GM19455 (cell line): ENCODE measurements at regions not wholly inside any gene's neighbourhood (a gene's known extent, or its start where the extent isn't known, plus 50 kb on each side); places are given as distances from the start of the nearest gene placed in this dataset.

ENCODE experiments used
- ATAC-seq: cut with Tn5 transposase; IDR thresholded peaks from one replicate; pipeline ENCODE4 v1.9.1; 2021; ENCODE audit not compliant: unreplicated experiment

GRCh38 chr10:78800535-78801320, 268.0 kb upstream of the ZMIZ1 start:
- no peak for ATAC-seq

DNA sequence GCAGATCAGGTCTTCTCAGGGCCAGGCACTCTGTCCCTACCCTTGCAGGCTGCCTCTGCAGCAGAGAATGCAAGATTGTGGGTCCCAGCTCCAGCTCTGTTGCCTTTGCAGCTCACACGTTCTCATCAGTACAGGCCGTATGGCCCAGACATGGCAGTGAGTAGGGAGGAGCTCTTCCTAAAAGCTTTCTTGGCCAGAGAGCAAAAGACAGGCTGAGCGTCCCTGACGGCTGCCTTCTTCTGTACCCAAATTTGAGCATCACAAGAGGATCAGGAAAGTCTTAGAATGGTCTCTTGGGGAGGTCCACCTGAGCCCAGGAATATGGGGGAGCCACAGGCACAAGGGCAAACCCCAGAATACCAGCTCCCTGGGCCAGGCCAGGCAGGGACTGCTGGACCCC, 266.3 kb upstream of the ZMIZ1 start:
- no peak for ATAC-seq

DNA sequence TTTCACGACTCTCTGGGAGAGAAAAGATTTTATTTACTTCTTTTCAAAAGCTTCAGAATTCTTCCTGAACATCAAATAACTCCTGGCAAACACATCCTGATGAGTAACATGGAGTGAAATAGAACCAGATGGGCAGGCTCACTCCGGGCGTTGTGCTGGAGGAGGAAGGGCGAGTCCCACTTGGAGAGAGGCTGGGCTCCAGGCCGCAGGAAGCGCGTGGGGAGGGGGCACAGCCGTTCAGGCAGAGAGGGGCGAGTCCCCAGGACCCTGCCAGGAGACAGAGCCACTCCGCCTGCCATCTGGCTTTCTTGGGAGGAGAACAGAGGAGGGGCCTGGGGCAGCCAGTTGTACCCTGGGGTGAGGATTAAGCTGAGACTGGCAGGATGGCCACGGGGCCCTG, 265.9 kb upstream of the ZMIZ1 start:
- ATAC-seq, result no peak

DNA sequence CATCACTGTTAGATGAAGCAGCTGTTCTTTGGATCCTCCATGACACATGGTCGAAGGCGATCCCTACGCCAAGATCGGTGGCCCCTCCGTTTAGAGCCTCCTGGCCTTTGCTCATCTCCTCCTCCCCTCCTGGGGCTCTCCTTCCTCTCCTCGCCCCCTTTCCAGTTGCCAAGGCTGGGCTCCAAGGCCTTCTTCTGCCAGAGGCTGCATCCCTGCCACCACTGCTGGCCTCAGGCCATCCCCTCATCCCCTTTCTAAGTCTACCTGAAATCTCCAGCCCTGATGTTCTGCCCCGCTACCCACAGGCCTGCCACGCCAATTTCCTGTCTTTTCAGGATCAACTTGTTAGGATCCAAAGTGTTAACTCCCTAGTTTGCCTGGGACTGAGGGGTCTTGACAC, 265.1 kb upstream of the ZMIZ1 start:
- ATAC-seq, result no peak

DNA sequence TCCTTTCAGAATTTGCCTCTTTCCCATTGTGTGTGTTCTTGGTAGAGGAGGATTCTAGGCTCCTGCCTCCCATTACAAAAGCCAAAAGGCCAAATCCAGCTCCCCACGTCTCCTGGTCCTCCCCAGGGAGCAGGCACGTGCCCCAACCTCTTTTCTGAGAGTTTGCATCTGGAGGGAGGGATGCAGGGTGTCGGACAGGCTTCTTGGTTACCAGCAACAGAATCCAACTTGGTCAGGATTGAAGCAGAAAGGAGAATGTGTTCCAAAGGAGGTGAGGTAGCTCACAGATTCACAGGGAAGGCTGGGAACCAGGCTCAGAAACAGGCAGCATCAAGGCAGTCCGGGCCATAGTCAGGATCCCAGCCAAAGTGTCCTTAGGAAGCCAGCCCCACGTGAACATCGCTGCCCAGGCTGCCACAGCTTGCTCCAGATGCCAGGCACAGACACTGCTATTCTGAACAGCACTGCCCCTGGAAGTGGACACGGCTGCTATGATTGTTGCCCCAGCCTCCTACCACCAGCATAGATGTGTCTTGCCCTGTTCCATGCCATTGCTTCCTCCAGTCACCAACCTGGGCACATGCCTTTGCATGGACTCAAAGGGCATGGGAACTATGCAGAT, 264.2 kb upstream of the ZMIZ1 start:
- ATAC-seq, result no peak

DNA sequence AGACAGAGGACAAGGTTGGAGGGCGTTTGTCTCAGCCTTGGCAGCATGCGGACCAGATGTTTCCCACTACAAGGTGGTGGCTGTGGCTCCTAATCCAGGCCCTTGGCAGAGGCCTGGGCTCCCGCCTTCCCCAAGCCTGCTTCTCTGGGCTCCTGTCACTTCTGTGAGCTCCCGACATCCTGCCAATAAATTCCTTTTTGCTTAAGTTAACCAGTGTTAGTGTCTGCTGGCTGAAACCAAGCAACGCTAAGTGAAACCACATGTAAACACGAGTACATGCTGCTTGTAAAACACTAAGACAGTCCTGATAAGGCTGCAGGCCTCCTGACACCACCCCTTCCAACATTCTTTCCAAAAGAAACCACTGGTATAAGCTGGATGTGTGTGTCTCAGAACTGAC, 263.6 kb upstream of the ZMIZ1 start:
- no peak for ATAC-seq

GRCh38 chr10:78806681-78807221, 262.0 kb upstream of the ZMIZ1 start:
- no peak for ATAC-seq

GRCh38 chr10:78807504-78808203, 261.1 kb upstream of the ZMIZ1 start:
- ATAC-seq, result no peak

- ATAC-seq, result no peak
Observed at GRCh38 chr10:78808286-78808685, 260.5 kb upstream of the ZMIZ1 start.

GRCh38 chr10:78808736-78809367, 259.9 kb upstream of the ZMIZ1 start:
- ATAC-seq, result no peak

- no peak for ATAC-seq
Observed at GRCh38 chr10:78811174-78811573, 257.6 kb upstream of the ZMIZ1 start.

GRCh38 chr10:78812571-78813318, 256.0 kb upstream of the ZMIZ1 start:
- ATAC-seq, result no peak

- ATAC-seq, result no peak
Observed at GRCh38 chr10:78813526-78813925, 255.2 kb upstream of the ZMIZ1 start.

GRCh38 chr10:78813998-78814399, 254.8 kb upstream of the ZMIZ1 start:
- ATAC-seq, result no peak

- ATAC-seq, result no peak
Observed at GRCh38 chr10:78814407-78814806, 254.4 kb upstream of the ZMIZ1 start.

DNA sequence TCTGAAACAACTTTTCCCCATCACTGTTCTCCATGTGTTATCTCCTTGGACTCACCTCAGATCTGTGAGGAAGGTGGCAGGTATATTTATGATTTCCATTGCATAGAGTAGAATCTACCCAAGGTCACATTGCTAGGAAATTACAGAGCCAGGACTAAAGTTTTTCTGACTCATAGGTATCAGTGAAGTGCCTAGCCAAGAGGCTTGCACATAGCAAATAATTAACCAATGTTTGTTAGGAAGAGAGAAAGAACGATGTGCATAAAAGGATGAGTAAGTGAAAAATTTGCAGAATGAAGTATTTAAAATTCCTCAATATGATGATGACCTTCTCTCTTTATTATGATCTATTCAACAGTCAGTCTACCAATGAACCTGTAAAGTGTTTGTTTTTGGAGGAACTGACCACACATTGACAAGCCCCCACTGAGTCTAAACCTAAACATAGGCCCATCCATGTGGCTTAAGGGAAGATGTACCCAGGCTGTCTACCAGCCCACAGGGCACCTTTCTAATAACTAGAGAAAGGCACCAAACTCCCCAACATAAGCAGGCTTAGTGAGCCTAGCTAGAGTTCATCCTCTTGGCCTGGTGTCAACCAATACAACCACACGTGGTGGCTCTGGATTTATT, 252.9 kb upstream of the ZMIZ1 start:
- ATAC-seq, result no peak

- no peak for ATAC-seq
Observed at GRCh38 chr10:78817361-78817760, 251.4 kb upstream of the ZMIZ1 start.

DNA sequence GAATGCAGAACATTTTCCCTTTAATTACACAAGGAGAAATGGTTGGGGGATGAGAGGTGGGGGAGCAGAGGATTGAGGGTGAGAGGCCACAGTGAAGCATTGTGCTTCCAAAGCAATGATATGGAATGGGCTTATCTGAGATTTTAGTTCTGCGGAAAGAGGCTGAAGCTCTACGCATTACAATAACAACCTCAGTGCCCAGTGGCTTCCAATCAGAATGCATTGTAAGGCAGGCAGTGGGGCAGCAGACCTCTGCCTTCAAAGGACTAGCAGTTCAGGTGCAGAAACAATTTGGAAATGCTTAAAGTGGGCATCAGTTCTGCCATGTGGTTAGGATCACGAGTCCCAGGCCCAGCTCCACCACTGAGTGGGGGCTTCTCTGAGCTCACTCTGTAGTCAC, 251.0 kb upstream of the ZMIZ1 start:
- ATAC-seq, result no peak

DNA sequence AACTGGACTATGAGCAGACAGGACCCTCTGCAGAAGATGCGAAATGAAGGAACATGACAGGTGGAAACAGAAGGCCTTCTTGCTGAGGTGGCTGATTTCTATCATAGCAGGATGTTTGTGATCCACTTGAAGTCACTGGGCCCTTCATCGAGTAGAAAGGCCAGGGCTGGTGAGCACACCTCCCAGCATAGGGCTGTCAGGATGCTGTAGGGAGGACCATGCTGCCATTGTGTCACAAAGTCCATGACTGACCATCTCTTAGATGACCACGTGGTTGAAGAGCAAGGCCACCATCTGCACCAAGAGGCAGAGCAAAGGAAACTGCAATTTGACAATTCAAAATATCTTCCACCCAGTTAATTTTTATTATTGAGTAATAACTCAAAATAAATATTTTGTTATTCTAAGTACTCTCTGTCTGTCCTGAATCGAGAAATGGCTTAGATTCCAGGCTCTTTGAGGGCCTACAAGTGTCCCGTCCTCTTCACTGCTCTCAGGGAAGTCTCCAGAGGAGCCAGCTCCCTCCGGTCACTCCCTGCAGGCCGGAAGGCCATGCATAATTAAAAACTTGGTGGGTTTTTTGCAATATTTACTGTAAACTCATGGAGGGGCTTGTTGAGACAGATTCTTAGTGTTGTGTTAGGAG, 249.3 kb upstream of the ZMIZ1 start:
- ATAC-seq, result no peak

- no peak for ATAC-seq
Observed at GRCh38 chr10:78820007-78820362, 248.8 kb upstream of the ZMIZ1 start.
